ENCODE measurements at regions not wholly inside any gene's neighbourhood (a gene's known extent, or its start where the extent isn't known, plus 50 kb on each side); places are given as distances from the start of the nearest gene placed in this dataset.
A peak's percentile ranks its signal among the peaks of the same experiment; 100 is the strongest.

GRCh38 chr21:15152591-15152990 lies 87.8 kb upstream of the NRIP1 start:
- no peak for DNase-seq

DNA sequence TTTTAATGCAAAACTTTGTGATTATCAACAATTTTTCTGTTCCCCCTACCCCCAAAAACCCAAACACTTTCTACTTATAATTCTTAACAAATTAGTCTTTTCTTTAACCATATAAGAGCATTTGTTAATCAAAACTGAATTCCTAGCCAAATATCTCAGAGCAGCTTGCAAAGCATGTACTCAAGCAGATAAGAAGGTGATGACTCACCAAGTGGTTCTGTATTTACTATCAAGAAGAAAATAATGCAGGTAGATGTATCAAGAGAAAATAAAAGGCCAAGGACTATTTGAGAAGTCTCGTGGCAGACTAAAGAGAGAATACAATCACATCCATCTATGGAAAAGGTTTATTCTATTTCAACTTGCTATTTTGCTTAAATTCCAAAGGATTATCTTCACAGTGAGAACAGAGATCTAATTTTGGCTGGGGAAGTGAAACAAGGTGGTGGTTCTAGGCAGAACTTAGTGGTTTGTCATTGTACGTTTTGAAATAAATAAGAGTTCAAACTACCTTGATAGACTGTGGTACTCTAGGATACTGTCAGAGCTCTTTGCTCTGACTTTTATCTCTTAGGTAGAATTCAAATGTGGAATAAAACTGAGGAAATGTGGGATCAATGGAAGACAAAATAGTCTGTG lies 94.7 kb upstream of the NRIP1 start:
- peak; percentile 14 for DNase-seq

DNA sequence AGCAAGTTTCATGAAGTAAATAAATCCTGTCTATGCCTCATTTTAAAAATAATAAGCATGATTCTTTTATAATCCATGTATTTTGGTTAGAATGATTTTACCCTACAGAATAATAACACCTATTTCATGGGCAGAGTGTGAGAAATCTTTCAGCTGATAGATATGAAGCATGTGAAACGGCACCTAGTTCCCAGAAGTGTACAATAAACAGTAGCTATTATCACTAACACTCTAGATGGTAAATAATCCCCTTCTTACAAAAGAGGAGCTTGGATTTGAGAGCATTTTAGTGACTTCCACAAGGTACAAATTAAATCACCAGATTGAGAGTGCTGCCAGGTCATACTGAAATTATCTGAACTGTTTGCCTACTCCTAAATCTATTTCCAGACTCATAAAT lies 95.3 kb upstream of the NRIP1 start:
- no peak for DNase-seq

DNA sequence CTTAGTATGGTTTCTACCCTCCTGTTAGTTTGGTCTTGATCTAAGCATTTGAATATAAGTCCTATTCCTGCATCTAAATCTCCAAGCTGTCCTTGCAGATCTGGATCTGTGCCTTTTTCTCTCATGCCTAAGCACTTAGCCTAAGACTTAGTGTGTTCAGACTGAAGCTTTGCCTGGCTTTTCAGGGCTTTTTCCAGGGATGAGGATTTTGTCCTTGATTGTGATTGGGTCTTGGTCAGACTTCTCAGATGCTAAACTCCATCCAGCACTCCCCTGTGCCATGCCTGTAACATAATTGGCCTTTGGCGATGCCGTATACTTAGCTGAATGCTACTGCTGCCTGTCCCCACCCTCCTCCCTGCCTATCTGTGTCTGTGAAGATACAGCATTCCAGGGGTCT lies 98.1 kb upstream of the NRIP1 start:
- DNase-seq = no peak

- DNase-seq = no peak
These were observed 99.5 kb upstream of the NRIP1 start for GRCh38 chr21:15164273-15164672.

DNA sequence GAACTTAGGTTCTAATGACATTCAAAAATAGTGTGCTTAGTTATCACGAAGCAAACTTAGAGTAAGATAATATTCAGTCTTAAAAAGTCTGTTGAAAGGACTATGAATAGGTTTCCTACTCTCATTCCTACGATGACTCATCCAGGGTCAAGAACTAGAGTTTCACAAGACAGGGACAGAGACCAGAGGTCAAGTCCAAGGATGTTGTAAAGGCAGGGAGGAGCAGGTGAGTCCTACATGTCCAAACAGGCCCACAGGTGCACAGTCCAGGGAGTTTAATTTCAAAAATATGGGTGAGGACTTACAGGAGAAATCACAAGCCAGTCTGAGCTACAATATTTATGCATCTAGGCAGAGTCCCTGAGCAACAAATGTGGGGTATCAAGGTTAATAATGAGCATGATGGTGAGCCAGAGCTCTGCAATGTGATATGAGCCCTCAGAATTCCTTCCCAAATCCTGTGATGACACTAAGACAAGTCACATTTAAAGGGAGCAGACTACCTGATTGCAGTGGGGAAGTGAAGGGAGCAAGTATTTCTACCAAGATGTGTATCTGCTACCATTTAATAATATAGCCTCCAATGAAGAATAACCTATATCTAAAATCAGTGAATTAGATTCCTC lies 100.0 kb upstream of the NRIP1 start:
- no peak for DNase-seq

GRCh38 chr21:15170614-15171013 lies 105.8 kb upstream of the NRIP1 start:
- DNase-seq = no peak

GRCh38 chr21:15171546-15171945 lies 106.7 kb upstream of the NRIP1 start:
- no peak for DNase-seq

DNA sequence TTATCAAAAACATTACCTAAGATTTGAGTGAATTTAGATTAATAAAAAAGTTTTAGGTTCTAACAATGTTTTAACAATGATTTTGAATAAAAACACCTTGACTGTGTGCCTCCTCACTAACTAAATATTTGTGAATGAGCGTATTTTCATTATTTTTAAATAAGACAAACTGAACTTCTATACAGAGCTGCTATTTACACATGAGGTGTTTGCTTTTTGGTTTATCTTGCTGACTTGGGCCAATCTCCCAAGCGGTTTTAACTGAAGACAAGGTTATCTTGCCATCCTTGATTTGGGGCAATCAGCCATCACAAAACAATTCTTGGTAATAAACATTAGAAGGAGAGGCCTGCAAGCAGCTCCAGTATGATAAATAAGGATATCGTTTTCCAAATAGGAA lies 108.2 kb upstream of the NRIP1 start:
- DNase-seq = no peak

DNA sequence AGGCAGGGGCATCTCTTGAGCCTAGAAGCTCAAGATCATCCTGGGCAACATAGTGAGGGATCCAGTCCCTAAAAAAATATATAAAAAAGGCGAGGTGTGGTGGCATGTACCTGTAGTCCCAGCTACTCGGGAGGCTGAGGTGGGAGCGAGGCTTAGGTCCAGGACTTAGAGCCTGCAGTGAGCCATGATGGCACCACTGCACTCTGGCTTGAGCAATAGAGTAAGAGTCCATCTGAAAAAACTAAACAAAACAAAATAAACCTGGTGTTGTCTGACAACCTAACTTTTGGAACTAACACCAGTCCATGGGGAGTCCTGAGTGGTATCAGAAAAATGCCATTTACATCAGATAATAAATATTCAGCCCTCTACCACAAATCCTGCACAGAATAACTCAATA lies 110.1 kb upstream of the NRIP1 start:
- no peak for DNase-seq

- DNase-seq = no peak
These were observed 117.9 kb upstream of the NRIP1 start for GRCh38 chr21:15182731-15183130.

DNA sequence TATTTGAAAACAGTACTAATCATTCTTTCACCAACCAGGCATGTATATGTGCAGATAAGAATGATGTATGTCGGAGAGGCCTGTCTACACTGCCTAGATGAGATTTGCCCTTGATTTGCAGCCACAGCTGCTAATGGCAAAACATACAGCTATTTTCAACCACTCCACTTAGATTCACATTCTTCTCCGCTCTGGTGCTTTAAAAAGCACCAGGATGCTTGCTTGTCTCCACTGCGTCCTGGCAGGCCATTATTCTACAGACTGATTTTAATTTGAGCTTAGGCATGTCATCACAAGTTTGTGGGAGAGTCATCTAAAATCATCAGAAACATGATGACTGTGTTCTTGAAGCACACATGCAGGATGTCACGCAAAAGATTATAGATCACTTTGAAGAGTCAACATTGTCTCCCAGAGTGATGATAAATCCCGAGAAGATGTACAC lies 119.0 kb upstream of the NRIP1 start:
- no peak for DNase-seq

DNA sequence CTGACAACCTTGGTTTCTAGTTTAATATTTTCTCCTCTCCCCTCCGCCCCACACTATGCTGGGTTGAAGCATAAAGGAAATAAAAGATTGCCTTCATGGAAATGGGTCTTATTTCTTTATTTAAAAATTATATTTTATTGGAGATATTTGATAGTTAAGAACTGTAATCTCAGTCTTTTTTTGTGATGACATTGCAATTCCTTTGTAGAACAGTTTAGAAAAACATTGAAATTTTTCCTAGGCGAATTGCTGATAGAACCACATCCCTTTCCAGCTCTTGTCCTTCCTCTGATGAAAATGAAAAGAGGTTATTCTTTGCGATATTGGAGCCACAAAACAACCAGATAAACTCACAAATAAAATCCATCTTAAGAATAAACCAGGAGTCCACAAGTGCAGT lies 125.6 kb upstream of the NRIP1 start:
- DNase-seq = no peak

GRCh38 chr21:15190837-15191236 lies 126.0 kb upstream of the NRIP1 start:
- DNase-seq = no peak

- no peak for DNase-seq
These were observed 126.5 kb upstream of the NRIP1 start for GRCh38 chr21:15191342-15191741.

GRCh38 chr21:15192243-15192642 lies 127.4 kb upstream of the NRIP1 start:
- DNase-seq = no peak

DNA sequence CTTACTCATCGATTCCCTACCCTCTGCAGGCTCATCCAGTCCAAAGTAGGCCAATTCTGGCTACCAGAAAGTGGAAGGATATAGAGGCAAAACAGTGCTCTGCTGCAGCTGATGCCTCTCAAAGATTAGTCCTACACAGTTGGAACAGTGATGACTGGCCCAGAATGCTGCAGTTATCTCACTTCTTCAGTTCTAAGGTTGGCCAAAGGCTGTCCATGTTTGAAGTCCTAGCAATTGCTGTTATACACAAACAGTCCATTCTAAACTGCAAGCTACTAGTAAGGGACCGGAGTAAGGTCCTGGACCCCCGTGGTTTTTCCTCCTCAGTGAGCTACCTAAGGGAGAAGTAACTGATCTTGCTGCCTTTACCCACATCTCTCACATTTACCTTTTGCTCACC lies 129.1 kb upstream of the NRIP1 start:
- no peak for DNase-seq

DNA sequence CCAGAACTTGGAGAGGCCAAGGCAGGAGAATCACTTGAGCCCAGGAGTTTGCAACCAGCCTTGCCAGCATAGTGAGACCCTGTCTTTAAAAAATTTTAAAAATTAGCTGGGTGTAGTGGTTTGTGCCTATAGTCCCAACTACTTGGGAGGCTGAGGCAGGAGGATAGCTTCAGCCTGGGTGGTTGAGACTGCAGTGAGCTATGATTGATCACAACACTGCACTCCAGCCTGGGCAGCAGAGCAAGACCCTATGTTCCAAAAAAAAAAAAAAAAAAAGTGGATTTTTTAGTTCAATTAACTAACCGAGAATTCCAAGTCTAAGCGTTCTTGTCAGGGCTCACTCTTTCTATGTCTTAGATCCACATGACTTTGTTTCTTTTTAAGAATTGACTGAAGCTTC lies 130.3 kb upstream of the NRIP1 start:
- DNase-seq = no peak

- DNase-seq = no peak
These were observed 131.0 kb upstream of the NRIP1 start for GRCh38 chr21:15195768-15196167.

- DNase-seq = no peak
These were observed 132.9 kb upstream of the NRIP1 start for GRCh38 chr21:15197696-15198095.

DNA sequence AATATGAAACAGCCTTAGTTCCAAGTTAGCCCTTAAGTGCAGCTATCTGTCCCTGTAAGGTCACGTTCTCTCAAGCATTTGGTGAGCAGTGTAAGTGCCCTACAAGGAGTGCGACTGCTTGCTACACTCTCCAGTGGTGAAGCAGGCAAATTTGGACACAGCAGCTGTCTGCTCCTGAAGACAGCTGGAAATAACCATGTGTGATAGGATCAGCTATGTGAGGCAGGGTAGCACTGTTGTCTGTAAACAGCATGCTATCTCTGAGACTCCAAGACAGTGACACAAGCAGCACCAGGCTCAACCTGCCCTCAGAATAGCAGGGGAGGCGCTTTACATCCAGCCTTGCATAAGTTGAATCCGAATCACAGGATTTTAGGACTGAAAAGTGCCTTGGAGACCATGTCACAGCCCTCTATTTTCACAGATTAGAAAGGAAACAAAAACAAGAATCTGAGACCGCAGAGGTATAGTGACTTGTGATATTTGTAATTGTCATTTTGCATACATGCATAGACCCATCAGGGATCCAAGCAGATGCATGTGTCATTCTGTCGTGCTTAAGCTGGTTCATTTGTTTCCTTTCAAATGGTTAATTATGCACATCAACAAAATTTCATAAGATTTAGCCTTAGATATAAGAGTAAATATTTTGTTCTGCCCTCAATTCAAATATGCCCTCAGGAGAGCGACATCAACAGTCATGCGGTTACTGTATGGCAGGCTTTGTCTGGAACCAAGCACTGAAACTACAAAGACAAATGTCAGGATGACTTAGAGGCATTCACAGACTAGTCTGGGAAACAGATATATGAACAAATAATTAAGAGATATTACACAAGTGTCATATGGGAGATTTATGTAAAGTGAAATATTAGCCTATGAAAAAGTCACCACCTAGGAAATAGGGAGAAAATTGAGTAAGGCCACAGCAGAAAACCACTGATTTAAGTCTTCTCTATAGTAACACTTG lies 134.9 kb upstream of the NRIP1 start:
- no peak for DNase-seq

GRCh38 chr21:15203740-15204139 lies 138.9 kb upstream of the NRIP1 start:
- DNase-seq = no peak

GRCh38 chr21:15204140-15204969 lies 139.6 kb upstream of the NRIP1 start:
- no peak for DNase-seq

All from NCI-H1048 (cell line).